ENCODE measurements at regions not wholly inside any gene's neighbourhood (a gene's known extent, or its start where the extent isn't known, plus 50 kb on each side); places are given as distances from the start of the nearest gene placed in this dataset.
A peak's percentile ranks its signal among the peaks of the same experiment; 100 is the strongest.

DNA sequence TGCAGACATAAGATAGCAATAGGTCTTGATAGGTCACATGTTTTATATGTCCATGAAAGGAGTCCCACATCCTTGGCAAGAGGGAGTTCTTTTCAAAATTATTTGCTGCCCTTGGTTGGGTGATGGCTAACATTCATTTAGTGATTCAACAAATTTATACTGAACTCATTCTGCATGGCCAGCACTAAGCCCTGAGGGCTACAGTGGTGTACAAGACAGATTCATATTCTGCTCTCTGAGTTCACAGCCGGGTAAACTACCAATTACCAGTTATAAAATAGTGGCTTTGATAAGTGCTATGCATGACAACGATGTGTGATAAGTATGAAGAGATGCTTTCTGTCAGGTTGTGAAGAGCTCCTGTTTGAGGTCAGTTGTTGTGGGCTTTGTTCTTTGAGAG lies 340.0 kb downstream of the GABRG2 start:
- TF ChIP-seq, protein P1, sequence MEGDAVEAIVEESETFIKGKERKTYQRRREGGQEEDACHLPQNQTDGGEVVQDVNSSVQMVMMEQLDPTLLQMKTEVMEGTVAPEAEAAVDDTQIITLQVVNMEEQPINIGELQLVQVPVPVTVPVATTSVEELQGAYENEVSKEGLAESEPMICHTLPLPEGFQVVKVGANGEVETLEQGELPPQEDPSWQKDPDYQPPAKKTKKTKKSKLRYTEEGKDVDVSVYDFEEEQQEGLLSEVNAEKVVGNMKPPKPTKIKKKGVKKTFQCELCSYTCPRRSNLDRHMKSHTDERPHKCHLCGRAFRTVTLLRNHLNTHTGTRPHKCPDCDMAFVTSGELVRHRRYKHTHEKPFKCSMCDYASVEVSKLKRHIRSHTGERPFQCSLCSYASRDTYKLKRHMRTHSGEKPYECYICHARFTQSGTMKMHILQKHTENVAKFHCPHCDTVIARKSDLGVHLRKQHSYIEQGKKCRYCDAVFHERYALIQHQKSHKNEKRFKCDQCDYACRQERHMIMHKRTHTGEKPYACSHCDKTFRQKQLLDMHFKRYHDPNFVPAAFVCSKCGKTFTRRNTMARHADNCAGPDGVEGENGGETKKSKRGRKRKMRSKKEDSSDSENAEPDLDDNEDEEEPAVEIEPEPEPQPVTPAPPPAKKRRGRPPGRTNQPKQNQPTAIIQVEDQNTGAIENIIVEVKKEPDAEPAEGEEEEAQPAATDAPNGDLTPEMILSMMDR (IDR thresholded peaks at IDR 0.05) = no peak
- Histone ChIP-seq H3K27me3 (no peaks in the 10 kb centered on the region), H3K36me3 (no peaks in the 10 kb centered on the region), H3K27ac (no peak overlapping the region), H3K4me1 (no peaks in the 10 kb centered on the region), H3K9me3 (no peaks in the 10 kb centered on the region), H3K4me3 (no peak overlapping the region)
- intact Hi-C loops (cut with DNase I; ENCODE audit: low total_unique reads) = no loop called here
- DNase-seq = no peak

DNA sequence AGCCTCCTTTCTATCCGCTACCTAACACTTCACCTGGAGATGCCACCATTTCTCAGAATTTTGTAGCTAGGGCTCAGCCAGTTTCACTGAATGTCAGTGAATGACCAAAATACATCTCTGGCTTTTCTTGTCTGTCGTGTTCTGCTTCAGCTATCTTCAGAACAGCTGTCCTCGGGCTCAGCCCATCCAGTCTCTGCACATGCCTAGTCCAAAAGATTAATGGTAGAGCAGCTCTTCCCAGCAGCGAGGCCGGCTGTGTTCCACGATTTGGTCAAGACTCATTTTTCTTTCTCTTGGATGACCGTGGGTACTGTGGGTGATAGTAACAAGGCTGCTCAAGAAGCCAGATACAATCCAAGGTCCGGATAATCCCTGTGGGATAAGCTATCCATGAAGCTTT lies 342.8 kb downstream of the GABRG2 start:
- H3K36me3 ChIP-seq = no peaks in the 10 kb centered on the region
- intact Hi-C loops (cut with DNase I; ENCODE audit: low total_unique reads) = no loop called here
- no peaks in the 10 kb centered on the region for H3K4me1 ChIP-seq
- TF ChIP-seq, protein P1 (IDR thresholded peaks at IDR 0.05) = no peak
- no peak overlapping the region for H3K27ac ChIP-seq
- no peaks in the 10 kb centered on the region for H3K27me3 ChIP-seq
- H3K9me3 ChIP-seq = no peaks in the 10 kb centered on the region
- no peak overlapping the region for H3K4me3 ChIP-seq
- DNase-seq = no peak

DNA sequence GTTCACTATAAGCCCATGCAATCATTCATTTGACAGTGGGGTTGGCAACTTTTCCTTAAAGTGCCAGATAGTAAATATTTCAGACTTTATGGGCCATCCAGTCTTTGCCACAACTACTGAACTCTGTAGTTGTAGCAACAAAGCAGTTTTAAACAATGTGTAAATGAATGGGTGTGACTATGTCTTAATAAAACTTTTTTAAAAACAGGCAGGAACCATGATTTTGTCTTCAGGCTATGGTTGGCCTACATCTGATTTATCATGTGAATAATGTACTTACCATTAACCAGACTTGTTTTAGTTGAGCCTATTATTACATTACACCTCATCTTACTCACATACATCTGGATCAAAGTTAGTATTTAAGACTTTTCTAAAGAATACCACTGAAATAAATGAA lies 361.6 kb downstream of the GABRG2 start:
- DNase-seq = no peak
- H3K4me3 ChIP-seq = no peak overlapping the region
- no peak overlapping the region for H3K27ac ChIP-seq
- H3K36me3 ChIP-seq = no peaks in the 10 kb centered on the region
- TF ChIP-seq, protein P1 (IDR thresholded peaks at IDR 0.05) = no peak
- peaks cover 0 to 10% (median 2%) of the 10 kb centered on the region in 4 donors for H3K4me1 ChIP-seq
- intact Hi-C loops (cut with DNase I; ENCODE audit: low total_unique reads) = no loop called here
- H3K27me3 ChIP-seq = no peaks in the 10 kb centered on the region
- no peaks in the 10 kb centered on the region for H3K9me3 ChIP-seq

DNA sequence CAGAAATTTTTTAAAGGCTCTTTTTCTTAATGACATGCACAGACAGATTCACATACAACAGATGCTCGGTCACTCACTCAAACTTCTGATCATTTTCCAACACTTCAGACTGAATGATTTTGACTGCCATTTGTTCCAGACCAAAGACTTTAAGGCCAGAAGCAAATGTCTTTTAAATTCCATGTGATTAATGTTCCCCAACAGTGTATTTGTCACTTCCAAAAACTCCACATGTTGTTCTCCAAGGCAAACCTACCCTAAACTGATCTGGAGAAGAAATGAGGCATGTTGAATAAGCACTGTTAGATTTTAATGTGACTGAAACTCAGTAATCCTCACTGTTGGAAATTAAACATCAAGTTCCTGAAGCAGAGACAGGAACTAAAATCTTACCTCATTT lies 366.7 kb downstream of the GABRG2 start:
- no peak for DNase-seq
- Histone ChIP-seq H3K27ac (peak overlapping the region; percentile 46 to 66), H3K27me3 (no peaks in the 10 kb centered on the region), H3K4me3 (no peak overlapping the region), H3K9me3 (no peaks in the 10 kb centered on the region), H3K36me3 (no peaks in the 10 kb centered on the region), H3K4me1 (peaks cover 0 to 39% (median 12%) of the 10 kb centered on the region in 4 donors)
- intact Hi-C loops (cut with DNase I; ENCODE audit: low total_unique reads) = no loop called here
- TF ChIP-seq, protein P1 (IDR thresholded peaks at IDR 0.05) = no peak

DNA sequence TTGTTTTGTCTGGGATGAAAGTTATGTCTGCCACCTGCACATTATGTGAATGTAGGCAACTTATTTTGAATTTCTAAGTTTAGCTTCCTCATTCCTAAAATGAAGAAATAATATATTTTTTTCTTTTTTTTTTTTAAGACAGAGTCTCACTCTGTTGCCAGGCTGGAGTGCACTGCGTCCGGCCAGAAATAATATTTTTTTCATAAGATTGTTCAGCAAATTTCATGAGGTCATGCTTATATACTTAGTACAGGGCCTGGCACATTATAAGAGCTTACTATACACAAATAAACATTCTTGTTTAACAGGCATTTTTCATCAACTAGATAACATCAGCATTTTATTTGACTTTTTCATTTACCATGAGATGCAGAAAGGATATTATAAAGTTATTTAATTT lies 368.5 kb downstream of the GABRG2 start:
- H3K4me1 ChIP-seq = peaks cover 0 to 39% (median 12%) of the 10 kb centered on the region in 4 donors
- H3K27ac ChIP-seq = no peak overlapping the region
- H3K9me3 ChIP-seq = no peaks in the 10 kb centered on the region
- intact Hi-C loops (cut with DNase I; ENCODE audit: low total_unique reads) = no loop called here
- DNase-seq = no peak
- TF ChIP-seq, protein P1 (IDR thresholded peaks at IDR 0.05) = no peak
- H3K27me3 ChIP-seq = no peaks in the 10 kb centered on the region
- no peaks in the 10 kb centered on the region for H3K36me3 ChIP-seq
- no peak overlapping the region for H3K4me3 ChIP-seq

DNA sequence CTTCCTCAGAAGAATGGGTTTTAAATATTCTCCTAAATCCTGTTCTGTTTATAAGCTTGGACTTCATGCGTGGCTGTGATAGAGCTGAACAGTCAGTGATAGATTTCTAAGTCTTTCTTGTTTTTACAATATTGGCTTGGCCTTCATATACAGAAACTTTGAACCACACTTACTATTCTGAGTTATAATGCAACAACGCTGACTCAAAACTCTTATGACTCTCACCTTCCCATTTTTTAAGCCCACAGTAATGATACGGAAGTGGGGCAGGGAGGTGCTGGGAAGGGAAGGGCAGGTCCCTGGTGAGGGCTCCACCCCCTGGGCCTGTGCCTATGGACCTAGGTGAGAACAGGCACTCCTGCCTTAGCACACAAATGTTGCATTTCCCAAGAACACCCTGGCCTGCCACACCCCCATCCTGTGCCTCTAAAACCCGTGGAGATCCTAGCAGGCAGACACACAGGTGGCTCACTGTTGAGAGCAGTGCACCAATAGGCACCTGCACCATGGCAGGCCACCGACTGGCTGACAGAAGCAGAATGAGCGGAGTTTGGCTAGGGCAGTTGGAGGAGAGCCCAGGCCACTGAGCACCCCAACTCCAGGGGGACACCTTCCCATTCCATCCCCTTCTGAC lies 376.7 kb downstream of the GABRG2 start:
- no peaks in the 10 kb centered on the region for H3K36me3 ChIP-seq
- intact Hi-C loops (cut with DNase I; ENCODE audit: low total_unique reads) = no loop called here
- H3K9me3 ChIP-seq = no peaks in the 10 kb centered on the region
- no peak overlapping the region for H3K4me3 ChIP-seq
- TF ChIP-seq, protein P1 (IDR thresholded peaks at IDR 0.05) = no peak
- H3K27me3 ChIP-seq = no peaks in the 10 kb centered on the region
- H3K27ac ChIP-seq = no peak overlapping the region
- no peaks in the 10 kb centered on the region for H3K4me1 ChIP-seq
- DNase-seq = no peak
